ENCODE measurements at regions not wholly inside any gene's neighbourhood (a gene's known extent, or its start where the extent isn't known, plus 50 kb on each side); places are given as distances from the start of the nearest gene placed in this dataset.

DNA sequence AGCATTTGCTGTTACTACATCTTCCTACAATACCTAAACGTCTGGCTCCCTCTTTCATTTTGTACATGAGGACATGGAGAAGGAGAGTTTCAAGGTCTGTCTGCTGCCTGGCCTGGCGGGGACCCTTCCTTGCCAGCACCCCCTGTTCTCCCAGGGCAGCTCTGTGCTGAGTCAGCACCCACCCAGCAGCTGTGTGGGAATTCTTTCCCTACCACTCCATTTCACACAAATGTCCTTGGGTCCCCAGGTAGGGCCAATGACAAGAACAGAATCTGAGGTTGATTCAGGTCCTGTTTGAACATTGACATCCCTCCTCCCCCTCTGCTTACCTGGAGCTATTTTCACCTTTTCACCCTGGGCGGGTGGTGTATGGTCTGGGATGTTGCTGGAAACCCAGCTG, 129.9 kb upstream of the ITGA6 start:
- Histone ChIP-seq H3K27me3 (replicated peaks; ENCODE audit: control insufficient read depth, insufficient read depth, low read length) (0 out of 2 replicates have a peak, but pooled peaks cover 2% of the 10 kb centered on the region), H3K9me3 (no peaks in the 10 kb centered on the region), H3K4me3 (ENCODE audit: low read depth, low read length) (no peak overlapping the region), H3K4me1 (no peaks in the 10 kb centered on the region), H3K36me3 (ENCODE audit: control insufficient read depth, insufficient read depth, low read length) (no peaks in the 10 kb centered on the region)
- H3K4me1 Mint-ChIP-seq (ENCODE audit: low read depth, unreplicated experiment): peaks cover 11% of the 10 kb centered on the region
- H3K9me3 Mint-ChIP-seq (ENCODE audit: unreplicated experiment): no peaks in the 10 kb centered on the region
- H3K27me3 Mint-ChIP-seq (ENCODE audit: insufficient read depth, unreplicated experiment): peaks cover 12% of the 10 kb centered on the region
- no peak for DNase-seq
- POLR2A ChIA-PET: no interaction called here
- no peak for TF ChIP-seq CTCF (IDR thresholded peaks at IDR 0.05; ENCODE audit: insufficient read depth in 1 of 2, low read depth in 1 of 2, low read length in 1 of 2, severe bottlenecking in 1 of 2, unreplicated experiment in 1 of 2)
- CTCF ChIA-PET: interaction anchor here (1.0 kb wide), 1 partner anchor 164 kb away, joined by 3 read pairs; no protein-coding TSS in a partner anchor
- H3K4me3 Mint-ChIP-seq (ENCODE audit: unreplicated experiment): no peak overlapping the region
- BruUV-seq (replicated peaks): no TSS peak
- intact Hi-C loops (cut with micrococcal nuclease; ENCODE audit: unreplicated experiment): no loop called here
- H3K27ac Mint-ChIP-seq (ENCODE audit: unreplicated experiment): no peak overlapping the region
- no peaks in the 10 kb centered on the region for H3K36me3 Mint-ChIP-seq (ENCODE audit: insufficient read depth, unreplicated experiment)

GRCh38 chr2:172297950-172298349, 129.4 kb upstream of the ITGA6 start:
- CTCF ChIA-PET: no interaction called here

GRCh38 chr2:172299741-172300140, 127.6 kb upstream of the ITGA6 start:
- Histone ChIP-seq H3K27me3 (replicated peaks; ENCODE audit: control insufficient read depth, insufficient read depth, low read length) (0 out of 2 replicates have a peak, but pooled peaks cover 2% of the 10 kb centered on the region), H3K4me3 (ENCODE audit: low read depth, low read length) (no peak overlapping the region), H3K9me3 (no peaks in the 10 kb centered on the region), H3K36me3 (ENCODE audit: control insufficient read depth, insufficient read depth, low read length) (no peaks in the 10 kb centered on the region), H3K4me1 (no peaks in the 10 kb centered on the region)
- peaks cover 12% of the 10 kb centered on the region for H3K27me3 Mint-ChIP-seq (ENCODE audit: insufficient read depth, unreplicated experiment)
- ChIA-PET POLR2A (interaction anchor here (0.7 kb wide), 1 partner anchor 30 kb away, joined by 4 read pairs; no protein-coding TSS in a partner anchor), CTCF (no interaction called here)
- H3K4me3 Mint-ChIP-seq (ENCODE audit: unreplicated experiment): no peak overlapping the region
- intact Hi-C loops (cut with micrococcal nuclease; ENCODE audit: unreplicated experiment): no loop called here
- H3K36me3 Mint-ChIP-seq (ENCODE audit: insufficient read depth, unreplicated experiment): no peaks in the 10 kb centered on the region
- H3K4me1 Mint-ChIP-seq (ENCODE audit: low read depth, unreplicated experiment): peaks cover 11% of the 10 kb centered on the region
- no peak overlapping the region for H3K27ac Mint-ChIP-seq (ENCODE audit: unreplicated experiment)
- no peak for DNase-seq
- BruUV-seq (replicated peaks): no TSS peak
- H3K9me3 Mint-ChIP-seq (ENCODE audit: unreplicated experiment): no peaks in the 10 kb centered on the region
- no peak for TF ChIP-seq CTCF (IDR thresholded peaks at IDR 0.05; ENCODE audit: insufficient read depth in 1 of 2, low read depth in 1 of 2, low read length in 1 of 2, severe bottlenecking in 1 of 2, unreplicated experiment in 1 of 2)

More at GRCh38 chr2:172297950-172298349, 129.4 kb upstream of the ITGA6 start:
- H3K36me3 ChIP-seq (ENCODE audit: control insufficient read depth, insufficient read depth, low read length): no peaks in the 10 kb centered on the region
- H3K4me1 ChIP-seq: no peaks in the 10 kb centered on the region
- no peak for TF ChIP-seq CTCF (IDR thresholded peaks at IDR 0.05; ENCODE audit: insufficient read depth in 1 of 2, low read depth in 1 of 2, low read length in 1 of 2, severe bottlenecking in 1 of 2, unreplicated experiment in 1 of 2)
- H3K27me3 ChIP-seq (replicated peaks; ENCODE audit: control insufficient read depth, insufficient read depth, low read length): 0 out of 2 replicates have a peak, but pooled peaks cover 2% of the 10 kb centered on the region
- no TSS peak for BruUV-seq (replicated peaks)
- POLR2A ChIA-PET: no interaction called here
- Mint-ChIP-seq H3K27ac (ENCODE audit: unreplicated experiment) (no peak overlapping the region), H3K36me3 (ENCODE audit: insufficient read depth, unreplicated experiment) (no peaks in the 10 kb centered on the region), H3K9me3 (ENCODE audit: unreplicated experiment) (no peaks in the 10 kb centered on the region), H3K27me3 (ENCODE audit: insufficient read depth, unreplicated experiment) (peaks cover 12% of the 10 kb centered on the region), H3K4me3 (ENCODE audit: unreplicated experiment) (no peak overlapping the region), H3K4me1 (ENCODE audit: low read depth, unreplicated experiment) (peaks cover 11% of the 10 kb centered on the region)
- H3K9me3 ChIP-seq: no peaks in the 10 kb centered on the region
- no peak overlapping the region for H3K4me3 ChIP-seq (ENCODE audit: low read depth, low read length)
- DNase-seq: no peak
- intact Hi-C loops (cut with micrococcal nuclease; ENCODE audit: unreplicated experiment): no loop called here
